Forelimb muscle (tissue), 1 donor: ENCODE measurements at regions not wholly inside any gene's neighbourhood (a gene's known extent, or its start where the extent isn't known, plus 50 kb on each side); places are given as distances from the start of the nearest gene placed in this dataset.
"Not testable (repeated sequence)": the region's sequence is repeated elsewhere in the genome, so short reads cannot be mapped to it uniquely, and the experiment has no call there.

Experiments used
- DNase-seq: peaks from one replicate; pipeline ENCODE4 v3.0.0-alpha.2; 2013; ENCODE audit warnings: low read depth

- DNase-seq, result no peak
These were observed 931.9 kb upstream of the SOX9 start for GRCh38 chr17:71188811-71189492.

GRCh38 chr17:71189493-71189831 lies 931.4 kb upstream of the SOX9 start:
- DNase-seq, result no peak

DNA sequence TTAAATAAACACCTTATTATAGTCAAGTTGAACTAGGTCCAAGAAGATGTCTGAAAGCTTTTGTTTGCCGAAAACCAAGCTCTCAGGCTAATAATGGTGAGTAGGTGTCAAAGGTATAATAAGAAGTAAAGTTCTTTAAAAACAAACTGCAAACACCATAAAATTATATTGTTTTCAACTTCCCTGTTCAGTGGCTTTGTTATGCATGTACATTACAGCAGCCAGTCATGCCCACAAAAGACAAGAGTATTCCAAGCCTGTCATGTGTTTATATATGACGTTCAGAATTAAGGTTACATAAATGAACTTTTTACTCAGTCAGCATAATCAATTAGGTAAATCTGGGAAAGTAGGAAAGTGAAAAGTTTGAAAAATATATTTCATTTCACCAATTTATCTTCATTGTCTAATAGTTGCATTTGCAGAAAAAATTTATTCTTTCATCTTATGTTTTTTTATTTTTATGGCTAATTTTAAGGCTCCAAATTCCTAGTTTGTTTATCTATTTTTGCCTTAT lies 928.7 kb upstream of the SOX9 start:
- no peak for DNase-seq

DNA sequence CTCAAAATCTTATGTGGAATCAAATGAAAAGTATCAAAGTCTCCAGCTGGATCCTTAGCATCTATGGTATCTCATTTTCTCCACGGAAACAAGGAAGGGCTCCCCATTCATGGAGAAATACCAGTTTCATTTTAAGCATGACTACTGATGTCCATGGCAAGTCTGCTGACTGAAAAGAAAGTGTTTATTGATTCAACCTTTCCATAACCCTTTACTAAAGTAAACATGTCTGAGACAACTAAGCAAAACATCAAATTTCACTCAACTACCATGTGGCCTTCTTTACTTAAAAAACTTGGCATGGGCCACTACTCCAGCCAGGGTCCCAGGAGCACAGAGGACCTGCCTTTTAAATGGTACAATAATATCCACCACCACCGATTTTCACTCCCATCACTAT lies 928.0 kb upstream of the SOX9 start:
- no peak for DNase-seq

GRCh38 chr17:71200597-71200996 lies 920.2 kb upstream of the SOX9 start:
- no peak for DNase-seq

DNA sequence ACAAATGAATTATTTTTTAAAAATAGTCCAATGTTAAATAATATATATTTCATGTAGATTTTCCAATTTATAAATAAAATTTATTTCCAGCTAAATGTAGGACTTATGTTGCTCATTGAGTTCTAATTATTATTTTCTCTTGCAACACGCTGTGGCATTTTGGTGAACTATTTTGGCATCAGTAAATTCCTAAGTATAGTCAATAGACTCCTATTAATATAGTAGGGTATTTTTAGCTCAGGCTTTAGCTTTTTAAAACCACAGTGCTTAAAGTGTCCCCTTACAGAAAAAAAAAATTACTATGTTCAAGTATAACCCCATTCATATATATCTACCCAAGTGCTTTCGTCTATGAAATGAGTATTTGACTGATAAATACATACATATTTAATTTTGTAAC lies 919.2 kb upstream of the SOX9 start:
- no peak for DNase-seq

DNA sequence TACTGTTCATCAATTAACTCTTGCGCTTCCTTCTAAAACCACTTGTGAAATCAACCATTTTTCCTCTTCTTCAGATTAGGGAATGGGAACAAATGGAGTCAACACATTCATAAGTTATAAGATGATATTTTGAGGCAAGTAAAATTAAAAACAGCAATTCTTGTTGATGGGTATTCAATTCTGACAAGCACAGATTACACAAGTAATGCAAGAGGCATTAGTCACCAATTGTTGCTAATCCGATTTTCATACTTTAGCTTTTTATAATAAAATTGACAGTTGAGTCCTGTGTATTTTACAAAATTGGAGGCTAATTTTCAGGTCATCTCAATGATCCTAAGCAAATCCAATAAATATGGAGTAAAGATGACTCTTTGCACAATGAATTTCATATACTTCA lies 918.4 kb upstream of the SOX9 start:
- DNase-seq, result no peak

DNA sequence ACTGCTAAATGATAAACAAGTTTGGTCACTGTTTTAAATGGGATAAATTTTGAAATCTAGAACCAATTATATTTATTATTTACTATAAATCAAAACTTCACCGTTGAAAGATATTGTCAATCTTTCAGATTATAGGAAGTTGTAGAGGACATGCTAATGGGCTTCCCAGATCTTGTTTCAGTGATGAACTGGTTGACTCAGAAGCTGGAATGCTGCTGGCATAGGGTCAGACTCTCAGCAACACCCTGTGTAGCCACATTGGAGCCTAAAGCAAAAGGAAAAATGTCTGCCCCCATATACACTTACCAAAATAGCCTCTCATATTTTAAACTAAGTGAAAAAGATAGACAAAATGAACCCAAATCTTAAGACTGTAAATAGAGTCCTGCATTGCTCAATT lies 916.9 kb upstream of the SOX9 start:
- no peak for DNase-seq

DNA sequence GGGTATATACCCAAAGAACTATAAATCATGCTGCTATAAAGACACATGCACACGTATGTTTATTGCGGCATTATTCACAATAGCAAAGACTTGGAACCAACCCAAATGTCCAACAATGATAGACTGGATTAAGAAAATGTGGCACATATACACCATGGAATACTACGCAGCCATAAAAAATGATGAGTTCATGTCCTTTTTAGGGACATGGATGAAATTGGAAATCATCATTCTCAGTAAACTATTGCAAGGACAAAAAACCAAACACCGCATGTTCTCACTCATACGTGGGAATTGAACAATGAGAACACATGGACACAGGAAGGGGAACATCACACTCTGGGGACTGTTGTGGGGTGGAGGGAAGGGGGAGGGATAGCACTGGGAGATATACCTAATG lies 914.9 kb upstream of the SOX9 start:
- DNase-seq, result not testable (repeated sequence)

DNA sequence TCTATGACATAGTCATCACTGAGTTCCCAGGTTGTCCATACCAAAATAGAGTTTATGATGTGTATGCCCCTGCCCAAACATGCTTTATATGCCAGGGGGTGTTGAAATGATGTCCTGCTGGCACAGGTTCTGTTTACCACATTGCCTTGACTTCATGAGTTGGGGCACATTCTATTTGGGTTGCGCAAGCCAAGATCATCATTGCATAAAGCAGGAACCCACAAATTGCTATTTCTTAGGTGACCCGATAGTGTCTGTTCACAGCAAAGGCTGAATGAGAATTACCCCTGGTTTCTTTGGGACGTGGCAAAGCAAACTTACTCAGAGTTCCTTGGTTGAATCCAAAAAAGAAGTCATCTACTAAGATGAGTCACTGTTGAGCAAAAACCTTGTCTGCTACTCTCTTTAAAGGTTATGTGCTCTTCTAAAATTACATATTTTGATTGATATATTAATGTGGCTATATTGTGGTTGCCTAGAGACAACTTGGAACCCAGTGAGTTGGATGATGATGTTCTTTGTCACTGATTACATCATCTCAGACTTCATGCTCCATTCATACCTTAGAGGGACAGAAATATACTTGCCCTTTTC lies 912.6 kb upstream of the SOX9 start:
- DNase-seq, result no peak

DNA sequence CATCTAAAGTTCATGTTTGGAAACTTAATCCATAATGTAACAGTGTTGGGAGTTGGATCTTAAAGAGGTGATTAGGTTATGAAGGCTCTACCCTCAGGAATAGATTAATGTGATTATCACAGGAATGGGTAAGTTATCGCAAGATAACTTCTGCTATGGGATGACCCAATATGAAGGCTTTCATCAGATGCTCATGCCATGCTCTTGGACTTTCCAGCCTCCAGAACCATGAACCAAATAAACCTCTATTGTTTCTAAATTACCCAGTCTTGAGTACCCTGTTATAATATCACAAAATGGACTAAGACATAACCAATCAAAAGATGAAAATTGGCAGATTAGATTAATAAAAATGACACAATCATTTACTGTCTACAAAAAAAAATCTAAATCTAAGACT lies 906.9 kb upstream of the SOX9 start:
- no peak for DNase-seq

GRCh38 chr17:71217769-71218168 lies 903.1 kb upstream of the SOX9 start:
- DNase-seq, result no peak

DNA sequence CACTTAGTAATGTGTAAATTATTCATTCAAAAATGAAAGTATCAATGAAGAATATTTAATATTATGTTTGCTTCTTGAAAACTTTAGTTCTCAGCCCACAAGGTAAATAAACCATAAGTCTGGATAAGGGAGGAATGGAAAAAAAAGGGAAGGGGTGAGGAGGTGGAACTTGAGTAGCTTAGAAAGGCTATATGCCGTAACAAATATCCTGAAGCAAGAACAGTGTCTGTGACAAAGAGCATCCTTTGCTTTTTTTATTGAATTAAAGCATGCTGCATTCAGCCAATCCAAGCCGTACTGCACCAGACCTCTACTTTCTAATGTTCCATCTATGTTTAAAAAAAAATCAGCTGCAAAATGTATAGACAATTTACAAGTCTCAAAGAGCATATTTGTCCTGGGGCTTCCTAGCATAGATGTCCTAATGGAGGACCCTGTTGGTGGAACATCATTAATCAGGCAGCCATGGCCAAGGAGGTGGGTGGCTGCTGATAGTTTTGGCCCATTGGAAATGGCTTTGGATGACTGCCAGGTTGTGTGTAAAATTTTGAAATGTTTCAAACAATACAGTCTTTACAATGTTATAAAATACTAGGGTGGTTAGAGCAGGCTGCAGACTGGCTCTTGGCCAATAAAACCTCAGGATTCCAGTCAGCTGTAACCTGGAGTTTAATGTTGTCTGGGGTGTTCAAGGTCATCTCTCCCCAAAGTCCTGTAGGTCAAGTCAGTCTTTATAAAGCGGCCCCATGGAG lies 895.8 kb upstream of the SOX9 start:
- DNase-seq, result no peak

DNA sequence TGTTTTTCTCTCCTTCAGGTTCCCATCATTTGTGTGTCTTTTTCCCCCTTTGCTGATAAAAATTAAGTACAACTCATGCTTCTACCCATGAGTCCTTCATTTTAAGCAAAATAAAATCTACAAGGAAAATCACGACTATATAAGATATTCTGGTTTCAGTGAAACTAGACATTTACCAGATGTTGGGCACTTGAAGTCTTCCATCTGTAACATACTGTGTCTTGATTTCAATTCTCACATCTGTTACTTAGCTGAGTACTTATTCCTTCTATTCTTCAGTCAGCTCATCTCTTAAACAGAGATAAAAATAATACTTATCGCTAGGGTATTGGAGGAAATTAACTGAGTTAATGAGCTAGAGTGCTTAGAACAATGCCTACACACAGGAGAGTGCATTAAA lies 893.0 kb upstream of the SOX9 start:
- DNase-seq, result no peak

- no peak for DNase-seq
These were observed 891.8 kb upstream of the SOX9 start for GRCh38 chr17:71229070-71229469.

- no peak for DNase-seq
These were observed 887.8 kb upstream of the SOX9 start for GRCh38 chr17:71232801-71233559.

DNA sequence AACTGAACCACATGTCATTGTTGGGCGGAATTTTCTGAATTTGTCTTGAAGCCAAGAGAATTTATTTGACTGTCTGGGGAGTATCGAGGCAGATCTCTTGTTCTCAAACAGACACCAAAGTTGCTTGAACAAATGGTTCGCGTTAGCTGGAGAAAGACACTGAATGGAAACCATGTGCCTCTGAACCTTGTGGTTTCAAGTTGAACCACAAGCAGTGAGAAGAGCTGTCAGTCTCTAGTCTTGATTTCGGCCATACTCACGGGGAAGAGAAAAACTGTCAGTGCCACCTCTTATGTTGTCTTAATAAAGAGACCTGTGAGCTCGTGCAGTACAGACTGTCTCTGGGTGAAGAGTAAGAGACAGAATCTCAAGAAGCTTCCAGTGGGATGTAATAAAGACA lies 886.5 kb upstream of the SOX9 start:
- DNase-seq, result no peak

- DNase-seq, result no peak
These were observed 882.8 kb upstream of the SOX9 start for GRCh38 chr17:71237903-71238538.

GRCh38 chr17:71247441-71248015 lies 873.3 kb upstream of the SOX9 start:
- DNase-seq, result no peak

DNA sequence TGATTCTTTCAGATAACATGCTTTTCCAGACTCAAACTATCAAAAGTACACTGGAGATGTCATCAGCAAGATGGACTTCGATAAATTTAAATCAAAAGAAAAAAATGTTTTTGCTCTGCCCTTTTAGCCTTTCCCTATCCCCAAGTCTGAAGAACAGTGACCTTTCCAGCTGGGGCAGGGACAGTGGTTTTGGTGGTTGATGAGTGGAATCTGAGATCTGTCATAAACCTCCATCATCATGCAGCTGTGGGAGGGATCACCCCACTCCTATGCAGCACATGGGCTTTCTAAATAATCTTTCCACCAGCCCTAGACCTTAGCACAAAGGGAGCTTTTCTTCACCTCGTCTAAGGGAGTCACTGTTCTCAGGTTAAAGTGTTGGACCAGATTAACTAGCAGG lies 869.5 kb upstream of the SOX9 start:
- no peak for DNase-seq

- DNase-seq, result no peak
These were observed 868.9 kb upstream of the SOX9 start for GRCh38 chr17:71251951-71252350.

DNA sequence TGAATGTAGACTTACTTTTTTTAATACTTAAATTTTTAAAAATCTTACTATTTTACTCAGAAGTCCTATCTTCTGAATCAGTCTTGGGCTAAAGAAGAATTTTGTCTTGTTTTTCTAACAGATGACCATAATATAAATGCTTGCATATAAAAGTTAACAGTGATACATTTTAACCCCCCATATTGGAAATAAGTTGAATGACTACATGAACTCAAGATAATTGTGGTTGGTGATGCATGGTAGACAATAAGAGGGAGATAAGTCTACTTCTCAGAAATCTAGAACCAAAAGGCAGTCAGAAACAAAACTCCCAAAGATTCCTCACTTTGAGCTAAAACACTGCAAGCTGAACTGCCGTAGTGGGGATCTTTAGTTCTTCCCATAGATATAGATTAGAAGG lies 868.4 kb upstream of the SOX9 start:
- no peak for DNase-seq
